ENCODE measurements at regions not wholly inside any gene's neighbourhood (a gene's known extent, or its start where the extent isn't known, plus 50 kb on each side); places are given as distances from the start of the nearest gene placed in this dataset.

DNA sequence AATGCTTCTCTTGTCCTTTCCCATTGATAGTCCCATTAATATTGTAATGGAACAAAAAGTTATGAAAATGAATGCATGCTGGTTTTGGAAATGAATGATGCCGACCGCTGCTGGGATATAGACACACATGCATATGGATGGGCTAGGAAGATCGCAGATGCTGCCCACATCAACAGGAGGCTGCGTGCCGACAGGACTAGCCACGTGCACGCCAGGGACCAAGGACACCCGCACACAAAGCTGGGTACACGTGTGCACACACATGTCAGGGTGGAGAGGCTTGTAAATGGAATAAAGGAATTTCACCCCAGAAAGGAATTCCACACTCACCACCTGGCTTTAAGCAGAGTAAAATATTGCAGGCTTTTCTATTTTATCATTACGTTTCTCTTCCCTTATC, 153.8 kb upstream of the VASH1 start:
- DNase-seq = no peak

DNA sequence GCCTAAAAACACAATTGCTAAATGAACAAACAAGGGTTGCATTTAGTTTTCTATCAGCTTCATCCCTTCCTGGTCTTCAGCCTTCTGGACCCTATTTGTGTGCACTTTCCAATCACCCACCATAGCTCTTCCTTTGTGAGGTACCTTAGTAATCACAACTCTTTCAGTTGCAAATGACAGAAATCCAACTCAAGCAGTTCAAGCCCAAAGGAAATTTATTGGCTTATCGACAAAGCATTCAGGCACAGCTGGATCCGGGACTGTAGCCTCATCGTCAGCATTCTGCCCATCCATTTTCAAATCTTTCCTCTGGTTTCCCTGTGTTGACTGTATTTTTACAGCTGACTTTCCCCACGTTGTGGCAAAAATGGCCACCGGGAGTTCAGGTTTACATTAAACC, 148.6 kb upstream of the VASH1 start:
- DNase-seq = no peak

DNA sequence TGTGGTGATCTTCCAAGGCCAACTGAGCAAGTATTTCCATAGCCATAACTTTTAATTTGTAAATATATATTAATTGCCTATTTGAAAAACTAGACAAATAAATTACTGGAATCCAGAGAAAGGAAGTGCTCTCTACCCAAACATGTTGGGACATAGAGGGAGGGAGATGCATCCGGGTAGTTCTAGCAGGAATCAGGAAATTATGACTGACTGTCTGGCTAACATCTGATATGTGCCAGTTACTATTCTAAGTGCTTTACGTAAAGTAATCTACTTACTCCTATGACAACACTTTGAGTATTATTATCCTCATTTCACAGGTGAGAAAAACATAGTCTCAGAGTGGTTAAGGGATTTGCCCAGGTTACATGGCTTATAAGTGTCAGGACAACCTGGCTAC, 147.7 kb upstream of the VASH1 start:
- no peak for DNase-seq

DNA sequence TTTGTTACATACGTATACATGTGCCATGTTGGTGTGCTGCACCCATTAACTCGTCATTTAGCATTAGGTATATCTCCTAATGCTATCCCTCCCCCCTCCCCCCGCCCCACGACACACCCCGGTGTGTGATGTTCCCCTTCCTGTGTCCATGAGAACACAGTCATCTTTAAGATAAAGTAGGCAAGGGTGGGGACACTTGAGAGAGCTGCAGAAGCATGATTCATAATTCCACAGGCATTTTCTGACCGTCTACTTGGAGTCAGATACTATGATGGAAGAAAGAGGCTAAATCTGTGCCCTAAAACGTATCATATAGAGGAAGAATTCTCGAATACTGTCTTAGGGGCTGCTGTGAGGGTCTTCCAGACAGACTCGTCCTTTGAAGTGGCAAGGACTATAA, 145.9 kb upstream of the VASH1 start:
- no peak for DNase-seq

DNA sequence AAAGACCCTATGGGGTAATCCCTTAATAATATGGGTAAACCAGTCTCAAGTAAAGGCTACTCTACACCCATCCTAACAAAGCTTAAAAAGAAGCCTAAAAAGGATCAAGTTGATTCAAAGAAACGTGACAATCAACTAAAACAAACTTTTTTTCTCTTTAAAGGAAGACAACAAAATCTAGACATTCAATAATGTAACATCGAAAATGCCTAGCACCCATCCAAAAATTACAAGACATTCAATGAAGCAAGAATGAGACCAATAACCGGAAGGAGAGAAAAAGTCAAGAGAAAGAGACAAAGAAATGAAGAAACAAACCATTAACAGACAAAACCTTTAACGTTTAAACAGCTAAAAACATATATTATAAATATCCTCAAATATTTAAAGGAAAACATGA, 143.8 kb upstream of the VASH1 start:
- DNase-seq = no peak

DNA sequence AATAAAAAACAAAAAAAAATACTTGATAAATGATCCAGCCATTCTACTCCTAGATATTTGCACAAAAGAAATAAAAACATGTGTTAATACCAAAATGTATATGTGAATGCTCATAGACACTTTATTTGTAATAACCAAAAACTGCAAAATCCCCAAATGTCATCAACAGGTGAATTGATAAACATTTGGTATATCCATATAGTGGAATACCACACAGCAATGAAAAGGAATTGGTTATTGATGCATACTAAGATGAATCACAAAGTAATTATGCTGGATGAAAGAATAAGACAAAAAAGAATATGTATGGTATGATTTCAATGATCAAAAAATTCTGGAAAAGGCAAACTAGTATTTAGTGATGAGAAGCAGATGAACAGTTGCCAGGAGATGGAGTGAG, 124.7 kb upstream of the VASH1 start:
- no peak for DNase-seq

DNA sequence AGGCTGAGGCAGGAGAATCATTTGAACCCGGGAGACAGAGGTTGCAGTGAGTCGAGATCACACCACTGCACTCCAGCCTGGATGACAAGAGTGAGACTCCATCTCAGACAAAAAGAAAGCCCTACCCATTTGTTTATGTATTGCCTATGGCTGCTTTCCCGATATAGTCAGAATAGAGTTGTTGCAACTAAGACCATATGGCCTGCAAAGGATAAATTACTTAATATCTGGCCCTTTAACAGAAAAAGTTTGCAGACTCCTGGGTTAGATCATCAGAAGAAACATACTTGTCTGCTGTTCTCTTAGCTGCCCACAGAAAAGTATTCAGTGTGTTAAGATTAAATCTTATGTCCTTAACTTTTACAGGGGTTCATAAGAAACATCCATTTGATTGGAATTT, 122.4 kb upstream of the VASH1 start:
- no peak for DNase-seq

DNA sequence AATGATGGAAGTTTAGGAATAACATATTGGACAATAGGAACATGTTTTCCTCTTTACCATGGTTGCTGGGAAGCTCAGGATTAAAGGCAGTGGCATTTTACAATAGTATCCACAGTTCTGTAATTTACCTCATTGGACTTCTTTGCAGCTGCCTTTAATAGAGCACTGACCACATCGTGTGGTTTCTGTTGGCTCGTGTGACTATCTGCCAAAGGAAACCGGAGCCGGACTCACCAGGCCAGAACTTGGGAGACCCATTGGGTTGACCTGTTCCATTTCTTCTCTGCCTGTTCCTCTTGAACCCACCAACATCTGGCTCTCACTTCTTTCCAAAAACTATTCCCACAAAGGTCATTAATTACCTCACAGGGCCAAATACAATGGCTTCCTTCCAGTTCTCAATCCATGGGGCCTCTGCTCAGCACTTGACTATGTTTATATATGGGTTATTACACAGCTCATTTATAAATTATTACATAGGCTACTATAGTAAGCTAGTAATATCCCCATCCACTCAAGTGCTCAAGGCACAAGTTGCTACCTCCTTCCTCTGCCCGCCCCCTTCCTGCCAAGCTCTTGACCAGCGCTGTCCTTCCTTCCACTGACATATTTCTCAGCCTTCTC, 121.5 kb upstream of the VASH1 start:
- no peak for DNase-seq

DNA sequence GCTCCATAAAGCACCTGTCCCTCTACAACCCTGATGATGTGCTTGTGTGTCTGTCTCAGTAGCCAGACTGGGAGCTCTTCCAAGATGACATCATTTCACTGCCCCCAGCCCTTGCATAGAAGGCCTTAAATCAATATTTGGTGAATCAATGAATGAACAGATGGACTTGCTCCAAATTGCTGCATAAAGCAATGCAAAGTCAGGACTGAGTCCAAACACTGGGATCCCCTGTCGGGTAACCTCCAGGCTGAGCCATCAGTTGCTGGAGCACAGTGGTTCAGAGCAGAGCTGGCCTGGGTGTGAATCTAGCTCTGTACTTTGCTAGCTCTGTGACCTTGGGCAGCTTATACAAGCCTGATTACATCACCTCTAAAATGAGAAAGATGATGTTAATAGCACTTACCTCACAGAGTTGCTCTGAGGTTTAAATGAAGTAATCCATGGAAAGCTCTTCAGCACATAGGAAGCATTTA, 120.3 kb upstream of the VASH1 start:
- no peak for DNase-seq

DNA sequence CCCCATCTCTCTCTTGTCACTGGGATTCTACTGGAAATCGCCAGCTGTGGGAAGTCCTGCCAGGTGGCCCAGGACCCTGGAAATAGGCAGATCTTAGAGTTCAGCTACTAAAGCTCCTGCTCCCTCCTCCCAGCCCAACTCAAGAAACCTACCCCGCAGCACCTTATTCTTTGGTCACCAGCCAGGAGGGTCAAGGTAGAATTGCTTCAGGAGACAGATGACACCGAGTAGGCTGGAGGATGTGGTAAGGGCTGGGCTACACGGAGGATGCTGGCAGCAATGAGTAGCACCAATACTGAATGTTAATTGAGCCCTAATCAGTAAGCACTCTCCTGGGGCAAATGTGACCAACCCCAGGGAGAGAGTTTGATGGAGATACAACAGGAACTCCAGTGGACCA, 119.7 kb upstream of the VASH1 start:
- no peak for DNase-seq

DNA sequence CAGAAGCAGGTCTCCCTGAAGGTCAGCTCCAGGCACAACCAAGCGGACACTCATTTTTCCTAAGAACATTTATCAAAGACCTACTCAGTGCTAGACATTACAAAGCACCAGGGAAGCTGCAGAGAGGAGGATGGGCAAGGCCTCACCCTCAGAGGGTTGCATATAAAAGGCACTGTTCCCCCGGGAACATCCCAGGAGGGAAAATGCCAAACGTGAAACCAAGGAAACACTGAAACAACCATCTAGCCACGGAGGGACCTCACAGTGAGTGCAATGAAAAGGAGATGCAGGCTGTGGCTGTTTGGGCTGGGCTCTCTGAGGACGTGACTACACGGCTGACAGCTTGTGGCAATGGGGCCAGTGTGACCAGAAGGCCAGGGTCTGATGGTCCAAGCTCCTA, 117.4 kb upstream of the VASH1 start:
- no peak for DNase-seq

DNA sequence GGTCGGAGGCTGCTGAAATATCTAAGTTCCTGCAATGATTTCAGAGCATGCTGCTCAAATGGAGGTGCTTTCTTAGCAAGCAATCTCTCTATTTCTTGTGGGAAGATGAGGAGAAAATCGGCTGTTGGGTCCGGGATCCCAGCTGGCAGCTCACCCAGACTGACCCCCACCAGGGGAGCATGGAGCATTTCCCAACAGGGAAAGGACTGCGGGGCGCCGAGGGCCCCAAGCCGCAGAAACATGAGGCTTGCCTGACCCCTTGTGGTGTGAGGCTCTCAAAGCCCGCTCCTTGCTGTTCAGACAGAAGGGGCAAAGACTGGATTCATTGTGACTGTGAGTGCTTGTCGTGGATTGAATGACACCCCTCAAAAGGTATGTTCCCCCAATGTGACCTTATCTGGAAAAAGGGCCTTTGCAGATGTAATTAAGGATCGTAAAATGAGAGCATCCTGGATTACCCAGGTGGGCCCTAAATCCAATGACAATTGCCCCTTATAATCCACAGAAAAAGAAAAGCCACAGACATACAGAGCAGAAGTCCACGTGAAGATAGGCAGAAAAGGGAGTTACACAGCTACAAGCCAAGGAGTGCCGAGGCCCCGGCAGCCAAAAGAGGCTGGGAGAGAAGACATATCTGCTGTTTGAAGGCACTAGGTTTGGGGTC, 116.3 kb upstream of the VASH1 start:
- no peak for DNase-seq

DNA sequence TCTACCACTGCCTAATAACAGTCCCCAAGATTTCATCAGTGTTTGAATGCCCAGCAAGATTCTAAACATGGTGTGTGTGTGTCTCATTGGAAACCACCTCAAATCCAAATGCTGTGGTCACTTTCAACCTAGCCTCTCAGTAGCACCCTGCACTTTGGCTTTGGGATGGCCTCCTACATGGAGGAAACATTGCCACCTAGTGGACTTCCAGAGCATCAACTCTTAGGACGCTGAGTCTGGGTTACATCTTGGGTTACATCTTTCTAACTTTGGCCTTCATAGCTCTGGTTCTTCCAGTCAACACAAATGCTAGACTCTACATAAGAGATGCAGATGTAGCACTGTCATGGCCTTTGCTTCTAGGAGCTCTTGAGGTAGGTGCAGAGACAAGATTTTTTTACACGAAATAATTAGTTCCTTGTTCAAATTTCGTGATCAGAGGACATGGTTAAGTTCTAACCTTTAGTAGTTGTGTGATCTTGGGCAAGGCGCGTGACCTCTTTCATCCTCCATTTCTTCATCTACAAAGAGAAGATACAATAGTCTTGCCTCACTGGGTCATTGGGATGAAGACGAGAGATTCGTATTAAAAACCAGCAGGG, 113.5 kb upstream of the VASH1 start:
- DNase-seq = peak; percentile 32

DNA sequence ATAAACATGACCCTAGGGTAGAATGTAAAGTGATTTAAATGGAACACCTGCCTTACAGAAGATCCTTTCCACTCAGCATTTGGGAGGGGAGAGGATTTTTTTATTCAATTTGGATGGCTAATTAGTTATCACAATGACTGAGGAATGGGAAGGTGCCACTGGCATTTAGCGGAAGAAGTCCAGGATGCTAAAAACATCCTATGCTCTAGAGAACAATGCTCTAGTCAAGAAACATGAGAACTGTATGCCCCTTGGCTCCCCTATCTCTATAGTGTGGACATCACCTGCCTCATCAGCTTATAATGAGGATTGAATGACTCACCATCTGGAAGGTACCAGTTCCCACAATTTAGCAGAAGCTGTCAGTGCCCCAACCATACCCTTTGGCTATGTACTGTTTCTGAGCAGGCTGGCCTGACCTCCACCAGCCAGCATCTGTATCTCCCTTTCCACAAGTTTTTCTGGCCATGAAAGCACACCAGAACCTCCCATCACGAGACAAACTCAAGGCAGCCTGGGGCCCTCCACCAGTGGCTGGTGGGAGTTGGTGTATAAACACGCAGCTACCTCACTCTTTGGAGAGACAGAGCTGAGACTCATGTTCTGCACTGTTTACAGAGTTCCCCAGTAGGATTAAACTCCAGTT, 109.7 kb upstream of the VASH1 start:
- DNase-seq = no peak

DNA sequence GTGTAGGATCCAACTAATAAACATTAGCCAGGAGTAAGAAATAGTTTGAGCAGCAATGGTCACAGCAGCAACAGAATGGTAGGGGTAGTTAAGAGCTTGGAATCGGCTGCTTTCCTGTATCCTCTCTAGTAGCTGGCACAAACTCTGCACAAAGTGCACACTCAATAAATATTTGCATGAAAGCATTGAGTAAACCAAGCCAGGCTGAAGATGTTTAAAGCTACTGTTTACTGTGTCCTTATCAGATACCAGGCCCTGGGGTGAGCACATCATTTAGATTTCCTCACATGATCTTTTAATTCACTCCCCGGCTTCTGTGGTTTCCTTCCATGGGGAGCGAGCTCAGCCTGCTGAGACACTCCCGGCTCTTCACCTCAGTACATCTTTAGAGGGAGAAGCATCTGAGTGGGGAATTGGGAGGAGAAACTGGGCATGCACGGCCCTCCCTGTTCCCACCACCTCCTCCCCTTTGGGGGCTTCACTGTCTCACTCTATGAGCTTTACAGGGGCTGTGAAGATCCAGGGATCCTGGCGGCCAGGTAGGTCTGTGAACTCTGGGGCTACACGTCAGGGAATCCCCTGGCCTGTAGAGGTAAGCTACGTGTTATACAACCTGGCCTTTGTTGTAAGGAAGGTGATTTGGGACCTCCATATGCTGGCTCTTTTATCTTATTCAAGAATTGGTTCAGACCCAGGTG, 107.2 kb upstream of the VASH1 start:
- DNase-seq = no peak

DNA sequence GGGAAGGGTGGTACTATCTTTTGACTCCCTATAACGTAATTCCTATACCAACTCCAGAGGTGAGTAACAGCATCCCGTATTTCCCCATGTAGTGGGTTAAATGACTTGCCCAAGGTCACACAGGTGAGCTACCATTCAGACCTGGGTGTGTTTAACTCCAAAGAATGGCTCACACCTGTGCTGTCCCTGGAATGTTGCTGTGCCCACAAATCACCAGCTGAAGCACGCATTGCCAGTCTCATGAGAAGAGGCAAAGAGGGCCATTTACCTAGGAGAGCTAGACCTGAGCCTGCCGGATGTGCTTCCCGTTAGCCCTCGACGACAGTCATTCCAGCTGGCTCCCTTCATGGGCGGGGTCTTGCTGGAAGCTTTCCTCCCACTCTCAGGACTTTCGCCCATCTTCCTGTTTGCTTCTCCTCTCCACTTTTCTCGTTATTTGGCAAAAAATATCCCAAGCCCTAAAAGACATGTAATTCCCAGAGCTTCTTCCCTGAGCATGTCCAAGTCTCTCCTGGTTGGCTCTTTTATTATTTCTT, 106.6 kb upstream of the VASH1 start:
- no peak for DNase-seq

DNA sequence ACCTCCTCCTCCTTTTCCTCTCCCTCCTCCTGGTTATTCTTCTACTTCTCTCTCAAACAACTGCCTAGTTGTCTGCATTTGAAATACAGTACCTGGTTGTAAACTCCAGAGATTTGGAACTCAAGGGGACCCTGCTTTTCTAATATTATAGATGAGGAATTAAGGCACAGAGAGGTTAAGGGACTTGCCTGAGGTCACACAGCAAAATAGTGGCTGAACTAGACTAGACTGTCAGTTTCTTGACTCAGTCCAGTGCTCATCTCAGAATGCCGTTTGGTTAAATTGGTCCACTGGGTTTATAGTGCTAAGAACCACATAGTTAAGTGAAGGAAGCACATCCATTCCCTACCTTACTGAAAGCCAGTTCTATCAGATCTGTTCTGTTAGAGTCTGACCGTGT, 105.9 kb upstream of the VASH1 start:
- DNase-seq = no peak

DNA sequence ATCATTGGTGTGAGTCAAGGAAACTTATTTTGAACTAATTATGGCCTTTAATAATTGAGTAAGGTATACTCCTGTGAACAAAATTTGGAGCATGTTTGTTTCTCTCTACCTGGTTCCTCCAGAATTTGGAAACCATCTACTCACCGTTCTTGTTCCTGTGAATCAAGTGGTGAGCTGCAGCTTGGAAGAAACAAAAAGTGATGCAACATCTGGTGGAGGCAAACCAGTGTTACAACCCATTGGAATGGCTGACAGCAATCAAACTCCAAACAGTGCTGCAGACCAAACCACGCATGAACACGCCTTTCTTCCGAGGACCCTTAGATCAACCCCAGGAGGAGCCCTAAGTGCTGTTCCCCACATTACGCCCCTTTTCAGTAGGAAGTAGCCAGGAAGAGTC, 104.7 kb upstream of the VASH1 start:
- DNase-seq = no peak

DNA sequence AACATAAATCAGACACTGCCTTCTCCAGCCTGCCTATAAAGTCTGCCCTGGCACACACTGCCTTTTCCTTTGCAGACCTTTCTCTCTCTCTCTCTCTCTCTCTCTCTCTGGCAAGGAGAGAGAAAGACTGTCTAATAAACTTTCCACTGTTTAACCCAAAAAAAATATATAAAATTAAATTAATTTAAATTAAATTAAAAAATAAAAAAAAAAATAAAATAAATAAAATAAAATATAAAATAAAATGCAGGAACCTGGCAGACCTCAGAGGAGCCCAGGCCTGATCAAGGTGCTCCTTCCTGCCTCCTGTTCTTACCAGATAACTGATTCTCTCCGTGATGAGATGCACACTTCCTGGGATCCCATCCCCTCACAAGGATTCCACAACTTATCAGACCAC, 103.9 kb upstream of the VASH1 start:
- no peak for DNase-seq

DNA sequence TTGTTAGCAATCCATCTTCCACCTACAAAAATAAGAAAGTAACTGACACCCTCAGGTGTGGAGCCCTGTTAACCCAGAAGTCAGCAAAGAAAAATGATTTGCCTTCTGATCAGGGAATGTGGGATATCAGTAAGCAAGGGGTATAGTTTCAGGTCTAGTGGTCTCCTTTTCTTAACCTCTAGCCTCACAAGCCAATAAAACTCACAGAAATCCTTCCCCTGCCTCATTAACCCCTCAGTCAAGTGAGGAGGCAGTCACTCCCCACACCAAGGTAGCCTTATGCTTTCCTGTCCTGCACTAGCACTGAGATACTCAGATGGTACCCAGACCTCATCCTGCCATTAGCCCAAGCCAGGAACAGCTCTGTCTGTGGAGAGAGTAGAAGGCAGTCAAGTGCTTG, 103.4 kb upstream of the VASH1 start:
- no peak for DNase-seq

DNA sequence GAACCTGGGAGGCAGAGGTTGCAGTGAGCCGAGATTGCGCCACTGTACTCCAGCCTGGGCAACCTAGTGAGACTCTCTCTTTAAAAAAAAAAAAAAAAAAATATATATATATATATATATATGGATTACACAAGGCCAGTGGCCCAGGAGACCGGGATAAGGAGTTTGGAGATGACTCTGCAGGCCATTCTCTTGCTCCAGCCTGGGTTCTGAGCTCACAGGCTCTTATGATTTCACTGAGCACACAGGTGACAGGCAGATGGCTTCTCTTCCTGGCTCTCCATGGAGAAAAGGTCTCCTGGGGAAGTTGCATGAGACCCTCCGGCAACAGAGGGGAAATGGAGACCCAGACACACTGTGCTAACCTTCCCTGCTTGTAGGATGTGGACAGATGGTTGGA, 98.7 kb upstream of the VASH1 start:
- DNase-seq = no peak

DNA sequence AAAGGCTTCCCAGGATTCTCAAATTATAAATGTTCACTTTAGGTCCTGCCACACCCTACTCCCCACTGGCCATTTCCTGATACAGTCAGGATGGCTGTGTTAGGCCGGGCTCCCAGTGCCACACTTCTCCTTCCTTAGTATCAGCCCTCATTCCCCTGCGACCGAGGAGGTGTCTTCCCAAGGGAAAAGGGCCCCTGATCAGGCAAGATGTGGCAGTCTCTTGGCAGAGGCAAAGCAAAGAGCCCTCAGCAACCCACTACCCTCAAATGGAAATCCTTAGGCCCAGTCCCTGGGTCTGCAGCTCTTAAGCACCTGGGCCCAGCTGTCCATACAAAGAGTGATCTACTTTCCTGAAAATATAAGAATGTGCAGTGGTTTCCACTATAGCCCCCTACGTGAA, 96.5 kb upstream of the VASH1 start:
- DNase-seq = no peak

DNA sequence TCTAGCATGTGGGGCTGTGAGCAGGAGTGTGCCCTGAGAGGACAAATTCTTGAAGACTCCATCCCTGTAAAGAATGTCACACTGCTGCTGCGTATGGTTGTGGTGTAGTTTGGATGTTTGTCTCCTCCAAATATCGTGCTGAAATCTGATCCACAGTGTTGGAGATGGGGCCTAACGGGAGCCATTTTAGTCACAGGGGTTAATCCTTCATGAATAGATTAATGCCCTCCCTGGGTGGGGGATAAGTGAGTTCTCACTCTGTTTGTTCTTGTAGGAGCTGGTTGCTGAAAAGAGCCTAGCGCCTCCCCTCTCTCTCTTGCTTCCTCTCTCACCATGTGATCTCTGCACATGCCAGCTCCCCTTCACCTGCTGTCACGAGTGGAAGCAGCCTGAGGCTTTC, 94.5 kb upstream of the VASH1 start:
- DNase-seq = no peak
